K562 (cell line): ENCODE measurements at regions not wholly inside any gene's neighbourhood (a gene's known extent, or its start where the extent isn't known, plus 50 kb on each side); places are given as distances from the start of the nearest gene placed in this dataset.

Experiments used
- ELF1 ChIP-seq: fragments of 200-800 bp; sonication (Bioruptor generic); IDR thresholded peaks from 2 replicates; pipeline ENCODE4 v1.6.1; 2016; ENCODE audit warnings: missing genetic modification characterization, missing compliant biosample characterization
- GATAD2A ChIP-seq: fragments of 450-650 bp; IDR thresholded peaks from 2 replicates; pipeline ENCODE4 v1.6.1; 2017
- HCFC1 ChIP-seq: IDR thresholded peaks from 2 replicates; pipeline ENCODE4 v1.6.1; 2012; ENCODE audit warnings: low read depth, low read length, improper control_type of control experiment
- HDAC2 ChIP-seq: fragments of 450-650 bp; IDR thresholded peaks from 2 replicates; pipeline ENCODE4 v1.6.1; 2016; ENCODE audit warnings: mild to moderate bottlenecking
- KDM4B ChIP-seq, 2 experiments: fragments of 450-650 bp in 1 of 2; sonication (generic) in 1 of 2; IDR thresholded peaks; 2 replicates each; pipeline ENCODE4 v1.6.1; 2016 to 2017; ENCODE audit warnings: borderline replicate concordance in 2 of 2, antibody characterized with exemption in 1 of 2, low read depth in 1 of 2, mild to moderate bottlenecking in 1 of 2
- NCOA4 ChIP-seq: fragments of 450-650 bp; IDR thresholded peaks from 2 replicates; pipeline ENCODE4 v1.6.1; 2018; ENCODE audit warnings: mild to moderate bottlenecking; ENCODE audit not compliant: partially characterized antibody
- PYGO2 ChIP-seq: fragments of 450-650 bp; IDR thresholded peaks from 2 replicates; pipeline ENCODE4 v1.6.1; 2016; ENCODE audit warnings: mild to moderate bottlenecking, missing genetic modification characterization, moderate library complexity, missing compliant biosample characterization
- SIN3A ChIP-seq, 2 experiments: fragments of 150-350 bp in 1 of 2; IDR thresholded peaks; 2 replicates each; pipeline ENCODE4 v1.6.1; 2011 to 2016; ENCODE audit warnings: borderline replicate concordance in 2 of 2, low read depth in 2 of 2, low read length in 2 of 2, mild to moderate bottlenecking in 2 of 2, moderate library complexity in 2 of 2; ENCODE audit not compliant: control insufficient read depth in 1 of 2
- SPI1 ChIP-seq: IDR thresholded peaks from 2 replicates; pipeline ENCODE4 v1.6.1; 2011; ENCODE audit warnings: low read depth, low read length, control low read depth, borderline replicate concordance
- SREBF2 ChIP-seq: sonication (generic); formaldehyde crosslinking; IDR thresholded peaks from 2 replicates; pipeline ENCODE4 v1.4.0; 2020; ENCODE audit warnings: mild to moderate bottlenecking, missing genetic modification reagents
- TAF9B ChIP-seq: fragments of 450-650 bp; IDR thresholded peaks from 2 replicates; pipeline ENCODE4 v1.6.1; 2018; ENCODE audit warnings: mild to moderate bottlenecking; ENCODE audit not compliant: partially characterized antibody
- WHSC1 ChIP-seq: IDR thresholded peaks from one replicate; pipeline ENCODE4 v1.6.1; 2012; ENCODE audit warnings: low read length, control low read depth, inconsistent platforms
- ZBED1 ChIP-seq: IDR thresholded peaks from 2 replicates; pipeline ENCODE4 v1.6.1; 2014
- ZFP30 ChIP-seq: fragments of 250-450 bp; sonication (Bioruptor Pico); IDR thresholded peaks from 2 replicates; pipeline ENCODE4 v1.8.0; 2022; ENCODE audit warnings: moderate library complexity, mild to moderate bottlenecking, inconsistent platforms, borderline replicate concordance
- ZNF12 ChIP-seq: sonication (generic); formaldehyde crosslinking; IDR thresholded peaks from 2 replicates; pipeline ENCODE4 v1.4.0; 2020; ENCODE audit warnings: mild to moderate bottlenecking, missing genetic modification reagents
- ZNF175 ChIP-seq: fragments of 200-800 bp; sonication (Bioruptor generic); IDR thresholded peaks from 2 replicates; pipeline ENCODE4 v1.6.1; 2016; ENCODE audit warnings: low read depth, mild to moderate bottlenecking, missing genetic modification characterization, missing compliant biosample characterization
- ZNF57 ChIP-seq: fragments of 450-650 bp; formaldehyde crosslinking; IDR thresholded peaks from 2 replicates; pipeline ENCODE4 v1.4.0; 2020; ENCODE audit warnings: mild to moderate bottlenecking, moderate library complexity
- TF ChIP-seq, protein P1 (sequence below): fragments of 200-400 bp; formaldehyde crosslinking; IDR thresholded peaks from 2 replicates; pipeline ENCODE4 v1.6.1; 2017; ENCODE audit warnings: mild to moderate bottlenecking, low read depth, low read length, moderate library complexity
- TF ChIP-seq, protein P2 (sequence below): fragments of 450-650 bp; formaldehyde crosslinking; IDR thresholded peaks from 2 replicates; pipeline ENCODE4 v1.4.0; 2020; ENCODE audit warnings: mild to moderate bottlenecking, moderate library complexity
- TF ChIP-seq, protein P3 (sequence below): fragments of 250-450 bp; sonication (Bioruptor Pico); IDR thresholded peaks from 2 replicates; pipeline ENCODE4 v1.8.0; 2021; ENCODE audit warnings: borderline replicate concordance, mild to moderate bottlenecking, moderate library complexity; ENCODE audit not compliant: poor library complexity, severe bottlenecking
- TF ChIP-seq, protein P4 (sequence below): sonication (generic); formaldehyde crosslinking; IDR thresholded peaks from 2 replicates; pipeline ENCODE4 v1.8.1; 2023; ENCODE audit warnings: mild to moderate bottlenecking, missing genetic modification reagents

DNA sequence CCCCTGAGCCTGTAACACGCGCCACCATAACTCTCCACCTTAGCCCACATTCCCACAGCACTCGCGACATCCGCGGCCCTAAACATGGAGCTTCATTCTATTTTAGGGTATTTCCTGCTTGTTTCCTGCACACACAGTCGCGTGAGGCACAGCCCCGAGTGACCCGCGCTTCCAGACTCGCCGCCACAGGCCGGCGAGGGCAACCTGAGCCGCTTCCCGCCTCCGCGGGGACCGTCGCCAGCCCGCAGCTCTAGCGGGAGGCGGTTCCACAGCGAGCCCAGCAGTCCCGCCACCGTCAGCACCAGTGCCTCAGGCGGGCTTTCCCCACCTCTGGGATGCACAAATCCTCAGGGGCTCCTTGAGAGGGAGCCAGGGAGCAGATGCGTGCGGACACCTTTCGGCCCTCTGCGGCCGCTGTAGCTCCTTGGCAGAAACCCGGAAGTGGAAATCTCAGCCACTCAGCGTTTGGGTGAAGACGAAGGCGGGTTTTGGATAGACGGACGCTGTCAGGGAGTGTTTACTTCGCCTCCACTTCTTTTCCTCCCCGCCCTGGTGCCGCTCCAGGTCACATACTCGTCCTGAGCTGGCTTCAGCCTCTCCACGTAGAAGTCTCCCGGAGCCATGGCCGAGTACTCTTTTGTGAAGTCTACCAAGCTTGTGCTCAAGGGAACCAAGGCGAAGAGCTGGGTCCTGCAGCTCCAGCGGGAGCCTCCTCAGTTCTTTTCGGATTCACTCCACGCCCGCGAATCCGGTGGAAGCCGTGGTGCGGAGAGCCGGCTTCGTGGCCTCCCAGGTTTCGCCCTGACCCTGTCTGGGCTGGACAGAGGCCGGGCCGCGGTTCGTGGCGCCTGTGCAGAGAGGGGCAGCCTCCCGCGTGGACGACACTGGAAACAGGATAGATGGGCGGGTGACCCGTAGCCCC lies 2177.4 kb upstream of the DEFB115 start (continued):
- TF ChIP-seq, protein P1, sequence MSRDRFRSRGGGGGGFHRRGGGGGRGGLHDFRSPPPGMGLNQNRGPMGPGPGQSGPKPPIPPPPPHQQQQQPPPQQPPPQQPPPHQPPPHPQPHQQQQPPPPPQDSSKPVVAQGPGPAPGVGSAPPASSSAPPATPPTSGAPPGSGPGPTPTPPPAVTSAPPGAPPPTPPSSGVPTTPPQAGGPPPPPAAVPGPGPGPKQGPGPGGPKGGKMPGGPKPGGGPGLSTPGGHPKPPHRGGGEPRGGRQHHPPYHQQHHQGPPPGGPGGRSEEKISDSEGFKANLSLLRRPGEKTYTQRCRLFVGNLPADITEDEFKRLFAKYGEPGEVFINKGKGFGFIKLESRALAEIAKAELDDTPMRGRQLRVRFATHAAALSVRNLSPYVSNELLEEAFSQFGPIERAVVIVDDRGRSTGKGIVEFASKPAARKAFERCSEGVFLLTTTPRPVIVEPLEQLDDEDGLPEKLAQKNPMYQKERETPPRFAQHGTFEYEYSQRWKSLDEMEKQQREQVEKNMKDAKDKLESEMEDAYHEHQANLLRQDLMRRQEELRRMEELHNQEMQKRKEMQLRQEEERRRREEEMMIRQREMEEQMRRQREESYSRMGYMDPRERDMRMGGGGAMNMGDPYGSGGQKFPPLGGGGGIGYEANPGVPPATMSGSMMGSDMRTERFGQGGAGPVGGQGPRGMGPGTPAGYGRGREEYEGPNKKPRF = no peak
- TF ChIP-seq SIN3A (IDR thresholded peaks at IDR 0.05; ENCODE audit: borderline replicate concordance in 2 of 2, control insufficient read depth in 1 of 2, low read depth in 2 of 2, low read length in 2 of 2) (peak; percentile 36 to 53; a peak in 2 of 4 replicates), SPI1 (peak; percentile 70; the same call in 1 of the 2 replicates), NCOA4 (no peak), HDAC2 (no peak), ZBED1 (no peak), ZFP30 (no peak), PYGO2 (tag) (no peak), ZNF57 (CRISPR knock-in tag) (no peak), SREBF2 (CRISPR knock-in tag) (no peak), GATAD2A (no peak), TAF9B (no peak), HCFC1 (peak; percentile 69), ELF1 (tag) (peak; percentile 96), ZNF175 (no peak), WHSC1 (no peak), ZNF12 (CRISPR knock-in tag) (no peak), KDM4B (IDR thresholded peaks at IDR 0.05; ENCODE audit: borderline replicate concordance in 2 of 2, low read depth in 1 of 2) (peak in 1 of 2 experiments; percentile 36; a peak in 1 of 4 replicates)
- TF ChIP-seq, protein P2, sequence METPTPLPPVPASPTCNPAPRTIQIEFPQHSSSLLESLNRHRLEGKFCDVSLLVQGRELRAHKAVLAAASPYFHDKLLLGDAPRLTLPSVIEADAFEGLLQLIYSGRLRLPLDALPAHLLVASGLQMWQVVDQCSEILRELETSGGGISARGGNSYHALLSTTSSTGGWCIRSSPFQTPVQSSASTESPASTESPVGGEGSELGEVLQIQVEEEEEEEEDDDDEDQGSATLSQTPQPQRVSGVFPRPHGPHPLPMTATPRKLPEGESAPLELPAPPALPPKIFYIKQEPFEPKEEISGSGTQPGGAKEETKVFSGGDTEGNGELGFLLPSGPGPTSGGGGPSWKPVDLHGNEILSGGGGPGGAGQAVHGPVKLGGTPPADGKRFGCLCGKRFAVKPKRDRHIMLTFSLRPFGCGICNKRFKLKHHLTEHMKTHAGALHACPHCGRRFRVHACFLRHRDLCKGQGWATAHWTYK (CRISPR knock-in tag) = 0 out of 2 replicates have a peak, but pooled peaks have one; percentile 56
- TF ChIP-seq, protein P3, sequence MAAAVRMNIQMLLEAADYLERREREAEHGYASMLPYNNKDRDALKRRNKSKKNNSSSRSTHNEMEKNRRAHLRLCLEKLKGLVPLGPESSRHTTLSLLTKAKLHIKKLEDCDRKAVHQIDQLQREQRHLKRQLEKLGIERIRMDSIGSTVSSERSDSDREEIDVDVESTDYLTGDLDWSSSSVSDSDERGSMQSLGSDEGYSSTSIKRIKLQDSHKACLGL = no peak
- TF ChIP-seq, protein P4, sequence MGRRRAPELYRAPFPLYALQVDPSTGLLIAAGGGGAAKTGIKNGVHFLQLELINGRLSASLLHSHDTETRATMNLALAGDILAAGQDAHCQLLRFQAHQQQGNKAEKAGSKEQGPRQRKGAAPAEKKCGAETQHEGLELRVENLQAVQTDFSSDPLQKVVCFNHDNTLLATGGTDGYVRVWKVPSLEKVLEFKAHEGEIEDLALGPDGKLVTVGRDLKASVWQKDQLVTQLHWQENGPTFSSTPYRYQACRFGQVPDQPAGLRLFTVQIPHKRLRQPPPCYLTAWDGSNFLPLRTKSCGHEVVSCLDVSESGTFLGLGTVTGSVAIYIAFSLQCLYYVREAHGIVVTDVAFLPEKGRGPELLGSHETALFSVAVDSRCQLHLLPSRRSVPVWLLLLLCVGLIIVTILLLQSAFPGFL (CRISPR knock-in tag) = no peak
